Amygdala (tissue), 56 donors: ENCODE measurements at regions not wholly inside any gene's neighbourhood (a gene's known extent, or its start where the extent isn't known, plus 50 kb on each side); places are given as distances from the start of the nearest gene placed in this dataset.
"Not testable (repeated sequence)": the region's sequence is repeated elsewhere in the genome, so short reads cannot be mapped to it uniquely, and the experiment has no call there.

Experiments used
- DNase-seq, 56 donors: peaks; one replicate each; lab custom pipeline; 2025; lab: John Stamatoyannopoulos, UW

GRCh38 chr4:179325181-179325580, 1882.9 kb upstream of the AGA start:
- no peak for DNase-seq

GRCh38 chr4:179328627-179329026, 1886.4 kb upstream of the AGA start:
- no peak for DNase-seq

GRCh38 chr4:179331362-179331761, 1889.1 kb upstream of the AGA start:
- DNase-seq = no peak

GRCh38 chr4:179344861-179345260, 1902.6 kb upstream of the AGA start:
- no peak for DNase-seq

- DNase-seq = no peak
Observed at GRCh38 chr4:179352221-179352620, 1910.0 kb upstream of the AGA start.

- no peak for DNase-seq
Observed at GRCh38 chr4:179353786-179354185, 1911.5 kb upstream of the AGA start.

GRCh38 chr4:179361978-179362486, 1919.8 kb upstream of the AGA start:
- DNase-seq = no peak

GRCh38 chr4:179365932-179366331, 1923.7 kb upstream of the AGA start:
- DNase-seq = not testable (repeated sequence)

- DNase-seq = no peak
Observed at GRCh38 chr4:179372242-179372641, 1930.0 kb upstream of the AGA start.

GRCh38 chr4:179372746-179373145, 1930.5 kb upstream of the AGA start:
- no peak for DNase-seq

GRCh38 chr4:179378847-179379246, 1936.6 kb upstream of the AGA start:
- not testable (repeated sequence) for DNase-seq

GRCh38 chr4:179392787-179393186, 1950.5 kb upstream of the AGA start:
- DNase-seq = no peak

GRCh38 chr4:179398414-179398813, 1956.2 kb upstream of the AGA start:
- DNase-seq = no peak

- DNase-seq = no peak
Observed at GRCh38 chr4:179399054-179399782, 1957.0 kb upstream of the AGA start.

- no peak for DNase-seq
Observed at GRCh38 chr4:179415037-179415846, 1973.0 kb upstream of the AGA start.

- no peak for DNase-seq
Observed at GRCh38 chr4:179415847-179416223, 1973.6 kb upstream of the AGA start.

GRCh38 chr4:179417357-179417756, 1975.1 kb upstream of the AGA start:
- no peak for DNase-seq

- no peak for DNase-seq
Observed at GRCh38 chr4:179437962-179438361, 1995.7 kb upstream of the AGA start.

- no peak for DNase-seq
Observed at GRCh38 chr4:179441596-179441995, 1999.4 kb upstream of the AGA start.

- DNase-seq = peak in 26 of 56 donors; percentile 0 to 51 (median 4)
Observed at GRCh38 chr4:179447308-179447707, 2005.1 kb upstream of the AGA start.

- DNase-seq = no peak
Observed at GRCh38 chr4:179465131-179465797, 2023.0 kb upstream of the AGA start.
